NB4 (cell line): ENCODE measurements at regions not wholly inside any gene's neighbourhood (a gene's known extent, or its start where the extent isn't known, plus 50 kb on each side); places are given as distances from the start of the nearest gene placed in this dataset.
A peak's percentile ranks its signal among the peaks of the same experiment; 100 is the strongest.
"Not testable (repeated sequence)": the region's sequence is repeated elsewhere in the genome, so short reads cannot be mapped to it uniquely, and the experiment has no call there.

Experiments
- DNase-seq: peaks from one replicate; pipeline ENCODE4 v3.0.0; 2010; ENCODE audit warnings: low read depth
- H3K4me3 ChIP-seq: one replicate; pipeline ENCODE4 v1.5.1; 2011; ENCODE audit warnings: mild to moderate bottlenecking, low read depth, low read length, moderate library complexity
- CTCF ChIP-seq: IDR thresholded peaks from one replicate; pipeline ENCODE4 v1.5.1; 2012; ENCODE audit warnings: low read depth, low read length
- MYC ChIP-seq: IDR thresholded peaks from 2 replicates; pipeline ENCODE4 v1.6.1; 2011; ENCODE audit warnings: low read depth, low read length
- POLR2A ChIP-seq: IDR thresholded peaks from 2 replicates; pipeline ENCODE4 v1.6.1; 2011; ENCODE audit warnings: mild to moderate bottlenecking; ENCODE audit not compliant: insufficient read length; ENCODE audit errors: extremely low read depth
- TF ChIP-seq, protein P1 (sequence below): IDR thresholded peaks from 2 replicates; pipeline ENCODE4 v1.6.1; 2011; ENCODE audit warnings: low read depth, low read length

DNA sequence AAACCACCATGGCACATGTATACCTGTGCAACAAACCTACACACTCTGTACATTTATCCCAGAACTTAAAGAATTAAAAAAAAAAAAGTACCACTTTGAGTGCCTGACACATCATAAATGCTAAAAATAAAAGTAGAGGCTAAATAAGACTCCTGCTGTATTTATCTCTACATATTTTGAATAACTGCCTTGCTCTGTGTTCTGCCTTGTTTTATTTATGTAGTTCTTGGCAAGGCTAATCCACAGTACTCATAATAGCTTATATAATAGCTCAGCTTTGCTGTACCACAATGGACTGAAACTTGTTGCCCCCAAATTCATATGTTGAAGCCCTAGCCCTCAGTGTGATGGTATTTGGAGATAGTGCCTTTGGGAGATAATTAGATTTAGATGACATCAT lies 95.4 kb upstream of the ADAMTS9 start:
- DNase-seq, result no peak
- no peak overlapping the region for H3K4me3 ChIP-seq
- TF ChIP-seq POLR2A (no peak), CTCF (no peak), MYC (no peak)
- TF ChIP-seq, protein P1, sequence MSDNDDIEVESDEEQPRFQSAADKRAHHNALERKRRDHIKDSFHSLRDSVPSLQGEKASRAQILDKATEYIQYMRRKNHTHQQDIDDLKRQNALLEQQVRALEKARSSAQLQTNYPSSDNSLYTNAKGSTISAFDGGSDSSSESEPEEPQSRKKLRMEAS, result no peak

GRCh38 chr3:64780923-64781322 lies 93.1 kb upstream of the ADAMTS9 start:
- not testable (repeated sequence) for DNase-seq, H3K4me3 ChIP-seq

DNA sequence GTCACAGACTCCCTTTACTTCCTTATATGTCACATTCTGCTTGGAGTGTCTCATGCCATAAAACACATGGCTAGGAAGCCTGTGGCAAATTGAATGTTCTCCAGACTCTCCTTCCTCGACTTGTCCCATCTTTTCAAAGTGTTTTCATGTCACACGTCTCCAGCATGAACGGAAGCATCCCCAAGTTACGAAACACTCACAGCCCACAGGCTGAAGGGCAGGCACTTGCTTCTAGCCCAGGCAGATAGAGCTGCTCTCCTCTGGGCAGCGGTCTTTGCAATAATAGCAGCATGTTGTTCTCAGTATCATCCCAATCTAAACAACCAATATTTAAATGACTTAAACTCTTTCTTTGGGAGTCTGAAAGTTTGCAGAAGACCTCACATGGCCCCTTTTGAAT lies 85.3 kb upstream of the ADAMTS9 start:
- DNase-seq, result peak; percentile 4
- no peak overlapping the region for H3K4me3 ChIP-seq
- TF ChIP-seq POLR2A (no peak), CTCF (no peak), MYC (no peak)
- TF ChIP-seq, protein P1, result no peak

DNA sequence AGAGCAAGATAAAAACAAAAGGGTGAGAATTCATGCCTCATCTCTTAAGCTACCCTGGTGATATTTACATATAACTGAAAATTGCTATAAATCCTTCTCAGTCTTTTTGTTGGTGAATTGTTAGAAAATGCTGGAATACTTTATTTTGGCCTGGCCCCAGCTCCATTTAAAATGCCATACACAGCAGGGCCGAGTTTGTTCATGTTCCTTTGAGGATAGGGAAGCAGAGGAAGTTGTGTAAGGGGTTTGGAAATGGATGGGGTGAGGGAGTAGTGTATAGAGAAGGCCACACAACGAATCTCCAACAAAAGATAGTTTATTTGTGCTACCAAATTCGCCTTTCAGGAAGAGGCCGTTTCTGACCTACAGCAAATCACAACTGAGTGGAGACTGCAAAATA lies 78.6 kb upstream of the ADAMTS9 start:
- TF ChIP-seq MYC (no peak), POLR2A (no peak), CTCF (no peak)
- TF ChIP-seq, protein P1, result no peak
- DNase-seq, result no peak
- H3K4me3 ChIP-seq, result no peak overlapping the region

- no peak for DNase-seq
- TF ChIP-seq CTCF (no peak), POLR2A (no peak)
- TF ChIP-seq, protein P1, result no peak
Observed at GRCh38 chr3:64765947-64766346, 78.1 kb upstream of the ADAMTS9 start.

GRCh38 chr3:64764386-64764929 lies 76.7 kb upstream of the ADAMTS9 start:
- TF ChIP-seq CTCF (no peak), MYC (no peak), POLR2A (no peak)
- TF ChIP-seq, protein P1, result no peak
- no peak overlapping the region for H3K4me3 ChIP-seq

More at GRCh38 chr3:64765947-64766346, 78.1 kb upstream of the ADAMTS9 start:
- H3K4me3 ChIP-seq, result no peak overlapping the region

More at GRCh38 chr3:64764386-64764929, 76.7 kb upstream of the ADAMTS9 start:
- no peak for DNase-seq
